ENCODE measurements at regions not wholly inside any gene's neighbourhood (a gene's known extent, or its start where the extent isn't known, plus 50 kb on each side); places are given as distances from the start of the nearest gene placed in this dataset.

GRCh38 chr6:71476371-71476770, 187.8 kb downstream of the OGFRL1 start:
- TF ChIP-seq CTCF (IDR thresholded peaks at IDR 0.05), result no peak

GRCh38 chr6:71476872-71477271, 188.3 kb downstream of the OGFRL1 start:
- TF ChIP-seq CTCF (IDR thresholded peaks at IDR 0.05), result no peak

GRCh38 chr6:71478834-71479541, 190.4 kb downstream of the OGFRL1 start:
- TF ChIP-seq CTCF (IDR thresholded peaks at IDR 0.05), result no peak

GRCh38 chr6:71480577-71480976, 192.0 kb downstream of the OGFRL1 start:
- no peak for TF ChIP-seq CTCF (IDR thresholded peaks at IDR 0.05)

GRCh38 chr6:71481011-71481410, 192.4 kb downstream of the OGFRL1 start:
- no peak for TF ChIP-seq CTCF (IDR thresholded peaks at IDR 0.05)

GRCh38 chr6:71481801-71482200, 193.2 kb downstream of the OGFRL1 start:
- no peak for TF ChIP-seq CTCF (IDR thresholded peaks at IDR 0.05)

- peak; percentile 46 for TF ChIP-seq CTCF (IDR thresholded peaks at IDR 0.05)
Measured at GRCh38 chr6:71482742-71483141, 194.1 kb downstream of the OGFRL1 start.

GRCh38 chr6:71486461-71486860, 197.8 kb downstream of the OGFRL1 start:
- no peak for TF ChIP-seq CTCF (IDR thresholded peaks at IDR 0.05)
